ENCODE measurements at regions not wholly inside any gene's neighbourhood (a gene's known extent, or its start where the extent isn't known, plus 50 kb on each side); places are given as distances from the start of the nearest gene placed in this dataset.

DNA sequence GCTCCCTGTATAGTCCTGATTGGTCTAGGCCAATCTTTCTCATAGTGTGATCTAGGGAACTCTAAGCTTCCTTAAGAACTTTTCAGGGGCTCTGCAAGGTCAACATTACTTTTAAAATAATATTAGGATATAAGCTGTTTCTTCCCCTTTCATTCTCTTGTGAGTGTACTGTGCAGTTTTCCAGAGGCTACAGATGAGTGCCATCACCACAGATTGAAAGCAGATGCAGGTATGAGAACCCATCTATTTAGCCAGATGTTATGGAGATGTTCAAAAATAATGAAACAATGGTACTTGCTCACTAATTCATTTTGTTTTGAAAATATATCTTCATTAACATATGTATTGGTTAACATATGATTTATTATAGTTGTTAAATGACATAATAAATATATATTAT lies 169.2 kb upstream of the SEMA3A start:
- no peak for TF ChIP-seq SMC3 (IDR thresholded peaks at IDR 0.05; ENCODE audit: borderline replicate concordance, low read length)
- TF ChIP-seq EZH2 (IDR thresholded peaks at IDR 0.05; ENCODE audit: borderline replicate concordance, control insufficient read depth, low read depth, low read length) = no peak
- no peak for TF ChIP-seq BHLHE40 (IDR thresholded peaks at IDR 0.05; ENCODE audit: borderline replicate concordance in 1 of 2, low read depth in 2 of 2, low read length in 1 of 2)
- TF ChIP-seq POLR2AphosphoS5 (IDR thresholded peaks at IDR 0.05; ENCODE audit: low read length) = no peak
- TF ChIP-seq ATF3 (IDR thresholded peaks at IDR 0.05; ENCODE audit: borderline replicate concordance, extremely low read depth, low read depth, low read length) = no peak
- TF ChIP-seq IKZF2 (IDR thresholded peaks at IDR 0.05) = no peak
- no peak for TF ChIP-seq CREB1 (IDR thresholded peaks at IDR 0.05; ENCODE audit: low read depth)
- TF ChIP-seq CTCF (IDR thresholded peaks at IDR 0.05 in 2 of 3, conservative IDR thresholded peaks at IDR 0.05 in 1 of 3; ENCODE audit: control insufficient read depth in 2 of 3, extremely low read depth in 1 of 3, insufficient read depth in 1 of 3, low read depth in 3 of 3, low read length in 3 of 3) = no peak
- TF ChIP-seq SUZ12 (IDR thresholded peaks at IDR 0.05; ENCODE audit: unreplicated experiment) = no peak

Data from GM12878 (cell line).